T-helper 1 cell treated with Interleukin-12 subunit alpha and Interleukin-12 subunit beta and Interleukin-4 antibody, amounts not matched to agents 30 μg/mL and 1 μg/mL, for 36 hours (primary cell): ENCODE measurements at regions not wholly inside any gene's neighbourhood (a gene's known extent, or its start where the extent isn't known, plus 50 kb on each side); places are given as distances from the start of the nearest gene placed in this dataset.

ENCODE experiments used
- H3K27ac Mint-ChIP-seq: one replicate; pipeline ENCODE4 v1.8.0; 2021; ENCODE audit warnings: mild to moderate bottlenecking, mixed read lengths
- H3K27me3 Mint-ChIP-seq: one replicate; pipeline ENCODE4 v1.8.0; 2021; ENCODE audit warnings: low read depth, mixed read lengths
- H3K36me3 Mint-ChIP-seq: one replicate; pipeline ENCODE4 v1.8.0; 2021; ENCODE audit warnings: low read depth, mixed read lengths
- H3K4me1 Mint-ChIP-seq: one replicate; pipeline ENCODE4 v1.8.0; 2021; ENCODE audit warnings: low read depth, mixed read lengths
- H3K4me3 Mint-ChIP-seq: one replicate; pipeline ENCODE4 v1.8.0; 2021; ENCODE audit warnings: mild to moderate bottlenecking, moderate library complexity, mixed read lengths
- H3K9me3 Mint-ChIP-seq: one replicate; pipeline ENCODE4 v1.8.0; 2021; ENCODE audit warnings: mixed read lengths

GRCh38 chr17:72311004-72311403, 190.2 kb downstream of the SOX9 start:
- Mint-ChIP-seq H3K4me3 (no peak overlapping the region), H3K27ac (no peak overlapping the region), H3K9me3 (no peaks in the 10 kb centered on the region), H3K4me1 (no peaks in the 10 kb centered on the region), H3K27me3 (no peaks in the 10 kb centered on the region), H3K36me3 (no peaks in the 10 kb centered on the region)

DNA sequence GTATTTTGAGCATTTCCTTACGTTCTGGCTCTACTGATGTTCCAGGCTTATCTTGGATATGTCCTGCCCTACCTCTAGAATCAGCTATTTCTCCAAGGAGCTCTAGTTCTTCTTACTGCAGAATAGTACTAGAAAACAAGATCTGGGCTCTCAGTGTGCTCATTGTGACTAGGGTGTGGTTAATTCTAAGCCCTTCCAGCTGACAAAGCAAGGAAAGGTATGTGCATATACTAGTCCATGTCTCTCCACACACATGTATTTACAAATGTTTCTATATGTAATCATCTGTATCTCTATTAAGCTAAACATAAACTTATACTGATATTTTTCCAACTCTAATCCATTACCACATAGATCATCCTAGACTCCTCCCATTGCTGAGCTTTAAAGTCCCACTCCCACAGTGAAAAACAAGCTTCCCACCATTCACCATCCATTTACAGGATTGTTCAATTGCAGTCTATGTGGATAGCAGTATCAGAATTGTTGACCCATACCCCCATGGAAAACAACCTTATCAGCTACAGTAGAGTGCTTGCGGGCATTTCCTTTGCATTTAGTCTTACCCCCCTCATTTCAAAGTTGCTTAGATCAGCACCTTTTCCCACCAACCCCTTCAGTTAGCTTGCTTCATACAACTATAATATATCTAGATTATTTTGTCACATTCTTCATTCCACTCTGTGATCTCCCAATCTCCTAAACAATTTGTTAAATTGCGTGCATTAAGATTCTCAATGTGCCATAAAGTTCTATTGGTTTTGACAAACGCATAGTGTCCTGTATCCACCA, 194.5 kb downstream of the SOX9 start:
- Mint-ChIP-seq H3K27me3 (no peaks in the 10 kb centered on the region), H3K36me3 (no peaks in the 10 kb centered on the region), H3K9me3 (peaks cover under 1% of the 10 kb centered on the region), H3K4me3 (no peak overlapping the region), H3K27ac (no peak overlapping the region), H3K4me1 (no peaks in the 10 kb centered on the region)

DNA sequence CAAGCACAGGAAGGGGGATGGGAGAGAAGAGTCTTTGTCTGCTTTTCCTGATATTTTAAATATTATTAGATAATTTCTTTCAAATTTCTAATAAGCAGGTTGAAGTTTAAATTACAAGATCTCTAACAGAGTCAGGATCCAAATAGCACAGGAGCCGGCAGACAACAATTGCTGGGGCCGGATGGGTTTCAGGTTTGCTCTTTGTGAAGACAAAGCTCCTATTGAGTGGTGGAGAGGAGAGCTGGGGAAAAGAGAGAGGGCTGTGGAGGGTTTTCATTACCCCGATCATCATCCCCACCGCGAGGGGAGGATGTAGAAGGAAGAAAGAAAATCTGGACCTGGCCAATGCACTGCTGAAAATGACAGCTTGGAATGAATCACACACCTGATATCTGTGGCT, 197.3 kb downstream of the SOX9 start:
- H3K4me1 Mint-ChIP-seq = no peaks in the 10 kb centered on the region
- H3K27me3 Mint-ChIP-seq = no peaks in the 10 kb centered on the region
- H3K36me3 Mint-ChIP-seq = no peaks in the 10 kb centered on the region
- H3K9me3 Mint-ChIP-seq = peaks cover 8% of the 10 kb centered on the region
- no peak overlapping the region for H3K27ac Mint-ChIP-seq
- no peak overlapping the region for H3K4me3 Mint-ChIP-seq

- Mint-ChIP-seq H3K4me3 (no peak overlapping the region), H3K4me1 (no peaks in the 10 kb centered on the region), H3K27me3 (no peaks in the 10 kb centered on the region), H3K36me3 (no peaks in the 10 kb centered on the region), H3K9me3 (peaks cover 8% of the 10 kb centered on the region), H3K27ac (no peak overlapping the region)
Measured at GRCh38 chr17:72321896-72322295, 201.1 kb downstream of the SOX9 start.

GRCh38 chr17:72332367-72332766, 211.5 kb downstream of the SOX9 start:
- peak overlapping the region; percentile 36 for H3K27ac Mint-ChIP-seq
- no peak overlapping the region for H3K4me3 Mint-ChIP-seq
- no peaks in the 10 kb centered on the region for H3K4me1 Mint-ChIP-seq
- H3K36me3 Mint-ChIP-seq = no peaks in the 10 kb centered on the region
- H3K27me3 Mint-ChIP-seq = no peaks in the 10 kb centered on the region
- H3K9me3 Mint-ChIP-seq = no peaks in the 10 kb centered on the region

DNA sequence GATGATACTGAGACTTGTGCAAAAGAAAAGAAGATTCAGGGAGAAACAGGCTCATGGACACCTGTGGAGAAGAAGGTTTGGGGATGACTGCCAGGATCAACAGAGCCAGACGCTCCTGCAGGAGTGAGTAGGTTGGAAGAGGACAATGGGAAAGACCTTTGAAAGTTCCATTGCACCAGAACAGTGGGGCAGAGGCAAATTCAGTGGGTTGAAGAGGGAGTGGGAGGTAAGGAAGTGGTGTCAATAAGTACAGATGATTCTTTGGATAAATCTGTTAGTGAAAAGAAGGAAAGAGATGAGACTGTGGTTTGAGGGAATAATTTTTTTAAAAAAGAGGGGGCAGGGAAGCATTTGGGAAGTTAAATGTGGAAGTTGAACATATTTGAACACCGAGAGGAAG, 212.8 kb downstream of the SOX9 start:
- Mint-ChIP-seq H3K27me3 (no peaks in the 10 kb centered on the region), H3K27ac (no peak overlapping the region), H3K4me3 (no peak overlapping the region), H3K36me3 (no peaks in the 10 kb centered on the region), H3K4me1 (no peaks in the 10 kb centered on the region), H3K9me3 (no peaks in the 10 kb centered on the region)

DNA sequence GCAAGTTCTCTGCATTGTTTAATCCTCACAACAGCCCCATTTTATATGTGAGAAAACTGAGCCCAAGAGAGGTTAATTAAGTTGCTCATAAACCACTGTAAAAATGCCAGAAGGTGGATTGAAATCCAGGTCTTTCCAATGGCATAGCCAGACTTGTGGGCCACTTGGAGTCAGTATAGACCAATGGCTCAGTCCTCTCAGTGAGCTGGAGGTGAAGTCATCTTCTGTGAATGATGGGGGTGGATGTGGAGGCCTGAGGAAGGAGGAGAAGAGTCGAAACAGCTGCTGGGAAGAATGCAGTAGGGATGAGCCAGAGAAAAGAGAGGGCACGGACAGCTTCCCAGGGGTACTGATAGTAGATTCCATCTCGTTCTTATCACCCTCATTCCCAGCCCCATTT, 213.4 kb downstream of the SOX9 start:
- no peak overlapping the region for H3K27ac Mint-ChIP-seq
- H3K36me3 Mint-ChIP-seq = no peaks in the 10 kb centered on the region
- no peak overlapping the region for H3K4me3 Mint-ChIP-seq
- no peaks in the 10 kb centered on the region for H3K4me1 Mint-ChIP-seq
- no peaks in the 10 kb centered on the region for H3K27me3 Mint-ChIP-seq
- no peaks in the 10 kb centered on the region for H3K9me3 Mint-ChIP-seq

DNA sequence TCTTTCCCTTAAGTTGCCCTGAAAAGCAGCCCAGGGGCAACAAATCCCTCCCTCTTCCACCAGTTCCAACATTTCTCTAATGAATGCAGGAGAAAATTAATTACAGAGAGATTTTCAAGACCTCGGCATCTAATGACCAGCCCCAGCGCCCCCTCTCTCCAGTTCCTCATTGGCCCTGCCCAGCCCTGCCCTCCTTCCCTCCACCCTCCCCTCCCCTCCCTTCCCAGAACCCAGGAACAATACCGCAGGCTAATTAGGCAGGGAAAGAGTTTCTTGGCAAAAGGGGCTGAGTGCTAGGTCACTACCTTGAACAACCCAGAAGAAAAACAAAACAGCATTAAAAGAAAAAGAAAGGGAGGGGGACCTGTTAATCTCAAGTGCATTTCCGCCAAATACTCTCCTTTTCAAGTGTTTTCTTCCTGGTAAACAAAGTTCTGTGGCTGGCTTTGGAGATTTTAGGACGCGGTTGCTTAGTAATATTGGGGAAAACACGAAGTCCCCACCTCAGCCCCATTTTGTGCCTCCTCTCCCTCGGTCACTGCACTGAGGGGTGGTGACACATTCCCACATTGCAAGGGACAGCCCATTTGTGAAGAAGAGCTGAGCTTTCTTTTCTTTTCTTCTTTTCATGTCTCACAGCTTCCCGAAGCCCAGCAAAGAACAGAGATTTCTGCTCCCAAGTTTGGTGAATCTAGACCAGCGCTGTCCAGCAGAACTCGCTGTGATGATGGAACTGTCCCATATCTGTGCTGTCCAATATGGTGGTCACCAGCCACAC, 215.4 kb downstream of the SOX9 start:
- no peaks in the 10 kb centered on the region for H3K36me3 Mint-ChIP-seq
- H3K4me3 Mint-ChIP-seq = no peak overlapping the region
- H3K4me1 Mint-ChIP-seq = no peaks in the 10 kb centered on the region
- H3K9me3 Mint-ChIP-seq = no peaks in the 10 kb centered on the region
- no peak overlapping the region for H3K27ac Mint-ChIP-seq
- H3K27me3 Mint-ChIP-seq = no peaks in the 10 kb centered on the region

DNA sequence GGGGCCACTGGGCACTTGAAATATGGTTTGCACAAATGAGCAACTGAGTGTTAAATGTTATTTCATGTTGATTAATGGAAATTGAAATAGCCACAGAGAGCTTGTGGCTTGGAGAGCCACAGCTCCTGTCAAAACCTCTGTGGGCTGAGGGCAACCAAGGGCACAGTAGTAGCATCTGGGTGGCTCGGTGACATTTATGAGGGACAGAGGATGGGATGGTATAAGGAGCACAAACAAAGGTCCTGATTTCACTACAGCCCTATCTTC, 215.9 kb downstream of the SOX9 start:
- H3K27me3 Mint-ChIP-seq = no peaks in the 10 kb centered on the region
- H3K36me3 Mint-ChIP-seq = no peaks in the 10 kb centered on the region
- H3K27ac Mint-ChIP-seq = no peak overlapping the region
- no peaks in the 10 kb centered on the region for H3K9me3 Mint-ChIP-seq
- H3K4me3 Mint-ChIP-seq = no peak overlapping the region
- H3K4me1 Mint-ChIP-seq = no peaks in the 10 kb centered on the region

DNA sequence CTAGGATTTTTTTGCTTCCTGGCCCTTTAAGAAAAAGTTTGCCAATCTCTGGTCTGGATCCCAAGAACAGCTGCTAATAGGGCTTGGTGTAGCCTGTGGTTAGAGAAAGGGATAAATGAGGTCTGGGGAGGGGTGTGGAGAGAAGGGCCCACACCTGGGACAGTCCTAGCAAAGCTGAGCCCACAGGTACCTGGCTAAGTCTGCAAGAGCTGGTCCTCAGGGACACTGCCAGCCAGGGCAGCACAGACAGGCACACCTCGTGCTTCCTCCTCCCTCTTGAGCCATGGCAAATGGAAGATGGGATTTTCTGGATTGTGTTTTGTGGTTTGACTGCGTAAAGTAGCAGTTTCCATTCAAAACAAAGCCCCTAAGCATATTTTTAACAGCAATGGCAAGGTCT, 217.5 kb downstream of the SOX9 start:
- Mint-ChIP-seq H3K27me3 (no peaks in the 10 kb centered on the region), H3K36me3 (no peaks in the 10 kb centered on the region), H3K4me3 (no peak overlapping the region), H3K9me3 (no peaks in the 10 kb centered on the region), H3K27ac (no peak overlapping the region), H3K4me1 (no peaks in the 10 kb centered on the region)

DNA sequence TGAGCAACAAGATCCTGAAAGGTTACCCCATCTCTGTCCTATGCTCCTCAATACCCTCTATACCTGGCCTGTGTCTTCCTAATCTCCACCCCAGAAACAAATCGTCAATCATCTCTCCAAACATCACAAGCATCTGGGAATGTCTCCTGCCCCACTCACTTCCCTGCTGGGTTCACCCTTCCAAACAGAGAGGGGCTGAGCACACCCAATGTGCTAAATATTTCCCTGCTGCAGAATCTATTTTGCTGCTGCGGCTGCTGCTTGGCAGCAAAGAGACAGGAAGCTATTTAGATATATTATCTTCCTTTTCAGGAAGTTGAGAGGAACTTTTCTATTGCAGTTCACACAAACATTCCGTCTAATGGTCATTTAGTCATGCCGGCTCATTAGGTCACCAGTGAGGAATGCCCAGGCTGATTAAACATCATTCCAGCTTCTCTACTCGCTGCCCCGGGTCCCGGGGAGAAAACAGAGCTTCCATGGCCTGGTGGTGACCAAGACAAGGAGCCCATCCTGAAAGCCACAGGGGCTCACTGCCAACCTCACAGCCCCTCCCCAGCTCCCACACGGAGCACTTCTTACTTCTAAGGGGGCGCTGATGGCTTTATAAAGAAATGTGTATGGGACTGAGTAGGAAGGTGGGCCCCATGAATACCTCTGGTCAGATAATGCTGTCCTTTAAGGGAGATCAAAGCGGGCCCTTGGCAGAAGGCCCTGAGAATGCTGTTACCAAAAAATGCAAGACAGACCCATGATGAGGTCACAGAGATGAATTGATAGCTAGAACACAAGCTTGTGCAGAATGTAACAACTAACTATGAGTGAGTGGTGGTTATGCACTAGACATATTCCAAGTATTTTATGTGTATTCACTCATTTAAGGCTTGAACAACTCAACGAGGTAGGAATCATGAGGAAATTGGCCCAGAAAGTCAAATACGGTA, 218.3 kb downstream of the SOX9 start:
- Mint-ChIP-seq H3K27ac (no peak overlapping the region), H3K4me1 (no peaks in the 10 kb centered on the region), H3K27me3 (no peaks in the 10 kb centered on the region)

GRCh38 chr17:72340836-72341235, 220.0 kb downstream of the SOX9 start:
- H3K4me3 Mint-ChIP-seq = no peak overlapping the region
- H3K27me3 Mint-ChIP-seq = no peaks in the 10 kb centered on the region

More for the DNA sequence above, 218.3 kb downstream of the SOX9 start:
- Mint-ChIP-seq H3K36me3 (no peaks in the 10 kb centered on the region), H3K9me3 (no peaks in the 10 kb centered on the region), H3K4me3 (no peak overlapping the region)

GRCh38 chr17:72342061-72342460, 221.2 kb downstream of the SOX9 start:
- no peak overlapping the region for H3K27ac Mint-ChIP-seq
- H3K36me3 Mint-ChIP-seq = no peaks in the 10 kb centered on the region
- no peak overlapping the region for H3K4me3 Mint-ChIP-seq
- H3K9me3 Mint-ChIP-seq = no peaks in the 10 kb centered on the region
- H3K27me3 Mint-ChIP-seq = no peaks in the 10 kb centered on the region
- no peaks in the 10 kb centered on the region for H3K4me1 Mint-ChIP-seq

More at GRCh38 chr17:72340836-72341235, 220.0 kb downstream of the SOX9 start:
- Mint-ChIP-seq H3K4me1 (no peaks in the 10 kb centered on the region), H3K9me3 (no peaks in the 10 kb centered on the region), H3K36me3 (no peaks in the 10 kb centered on the region), H3K27ac (no peak overlapping the region)

DNA sequence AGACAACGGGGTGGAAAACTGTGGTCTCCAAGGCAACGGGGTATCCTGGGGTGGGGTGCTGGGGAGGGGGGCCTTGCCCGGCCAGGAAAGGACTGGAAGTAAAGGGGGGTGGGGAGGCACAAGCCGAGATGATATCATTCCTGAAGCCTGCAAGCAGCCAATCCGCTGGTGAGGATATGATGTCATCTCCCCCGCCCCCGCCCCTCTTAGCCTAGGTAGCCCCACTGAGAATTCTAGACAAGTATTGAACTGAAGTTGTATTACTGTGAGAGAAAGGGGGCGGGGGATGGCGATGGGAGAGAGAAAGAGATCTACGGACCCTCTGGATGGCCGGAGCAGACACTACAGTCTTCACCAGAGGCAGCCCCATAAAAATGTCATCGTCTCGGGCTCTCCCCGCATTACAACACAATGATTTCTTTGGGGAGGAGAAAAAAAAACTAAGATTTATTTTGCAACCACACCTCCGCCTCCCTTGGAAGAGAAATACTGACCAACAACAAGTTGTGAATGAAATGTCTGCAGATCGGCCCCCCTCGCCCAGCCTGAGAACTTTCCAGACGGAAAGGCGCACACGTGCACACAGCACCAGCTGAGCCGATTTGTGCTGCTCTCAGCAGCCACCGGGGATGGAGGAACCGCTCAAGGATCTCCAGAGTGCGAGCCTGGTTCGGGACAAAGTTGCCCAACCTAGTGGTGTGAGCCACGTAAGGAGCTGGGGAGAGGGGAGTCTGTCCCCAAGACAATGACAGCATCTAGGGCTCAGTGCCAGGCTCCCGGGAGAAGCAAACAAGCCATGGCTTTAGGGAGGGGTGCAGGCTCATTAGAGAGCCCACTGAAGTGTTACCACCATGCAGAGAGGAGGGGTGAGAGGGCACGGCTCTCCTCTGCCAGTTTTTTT, 222.1 kb downstream of the SOX9 start:
- no peak overlapping the region for H3K27ac Mint-ChIP-seq
- H3K4me3 Mint-ChIP-seq = no peak overlapping the region
- H3K27me3 Mint-ChIP-seq = no peaks in the 10 kb centered on the region
- H3K4me1 Mint-ChIP-seq = no peaks in the 10 kb centered on the region
- no peaks in the 10 kb centered on the region for H3K9me3 Mint-ChIP-seq
- no peaks in the 10 kb centered on the region for H3K36me3 Mint-ChIP-seq
